ENCODE measurements at regions not wholly inside any gene's neighbourhood (a gene's known extent, or its start where the extent isn't known, plus 50 kb on each side); places are given as distances from the start of the nearest gene placed in this dataset.

GRCh38 chr12:107986183-107986582 lies 142.9 kb upstream of the WSCD2 start:
- no peak for TF ChIP-seq CTCF (IDR thresholded peaks at IDR 0.05; ENCODE audit: insufficient read depth, low read length)
- TF ChIP-seq POLR2AphosphoS5 (IDR thresholded peaks at IDR 0.05; ENCODE audit: low read depth): no peak
- no peak for TF ChIP-seq SPI1 (IDR thresholded peaks at IDR 0.05; ENCODE audit: borderline replicate concordance, low read depth)
- no peak for TF ChIP-seq REST (IDR thresholded peaks at IDR 0.05; ENCODE audit: insufficient replicate concordance, low read depth)
- no peak for TF ChIP-seq GABPA (IDR thresholded peaks at IDR 0.05; ENCODE audit: low read depth)
